ENCODE measurements at regions not wholly inside any gene's neighbourhood (a gene's known extent, or its start where the extent isn't known, plus 50 kb on each side); places are given as distances from the start of the nearest gene placed in this dataset.

DNA sequence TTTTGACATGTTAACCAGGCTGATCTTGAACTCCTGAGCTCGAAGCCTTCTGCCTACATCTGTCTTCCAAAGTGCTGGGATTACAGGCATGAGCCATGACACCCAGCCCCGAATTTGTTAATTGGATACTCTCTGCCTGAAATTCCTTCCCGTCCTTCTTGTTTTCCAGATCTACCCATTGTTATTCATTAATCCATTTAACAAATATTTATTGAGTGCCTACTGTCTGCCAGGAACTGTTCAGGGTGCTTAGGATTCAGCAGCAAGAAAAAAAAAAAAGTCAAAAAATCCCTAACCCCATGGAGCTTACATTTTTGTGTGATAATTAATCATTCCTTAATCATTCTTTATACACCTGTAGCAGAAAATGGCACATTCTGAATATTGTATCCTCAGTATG is 206.8 kb upstream of the FOXD3 start:
- H3K9me3 Mint-ChIP-seq (ENCODE audit: insufficient read depth): no peaks in the 10 kb centered on the region
- no peak overlapping the region for H3K4me3 Mint-ChIP-seq
- no peak for DNase-seq

GRCh38 chr1:63116016-63116415 is 206.4 kb upstream of the FOXD3 start:
- Histone ChIP-seq H3K4me1 (ENCODE audit: control insufficient read depth in 2 of 2, insufficient read depth in 2 of 2, low read length in 2 of 2) (no peaks in the 10 kb centered on the region), H2AFZ (ENCODE audit: insufficient read depth, low read depth, low read length, poor library complexity, severe bottlenecking) (no peak overlapping the region), H3K79me2 (ENCODE audit: control insufficient read depth, insufficient read depth, low read length) (no peaks in the 10 kb centered on the region), H3K36me3 (replicated peaks in 1 of 2; ENCODE audit: control extremely low read depth in 1 of 2, control insufficient read depth in 1 of 2, extremely low read depth in 1 of 2, insufficient read depth in 2 of 2, low read length in 1 of 2) (no peaks in the 10 kb centered on the region), H3K27me3 (replicated peaks in 1 of 4; ENCODE audit: control extremely low read depth in 1 of 4, control insufficient read depth in 3 of 4, insufficient read depth in 4 of 4, low read length in 3 of 4) (no peaks in the 10 kb centered on the region), H3K27ac (ENCODE audit: low read length in 2 of 2) (no peak overlapping the region), H3K9ac (ENCODE audit: low read length) (no peak overlapping the region), H3K4me3 (ENCODE audit: control extremely low read depth in 1 of 5, extremely low read depth in 1 of 5, insufficient read depth in 1 of 5, low read depth in 2 of 5, low read length in 4 of 5) (no peak overlapping the region), H3K4me2 (replicated peaks; ENCODE audit: low read depth, low read length, poor library complexity, severe bottlenecking) (no peak overlapping the region), H3K9me3 (ENCODE audit: control extremely low read depth in 1 of 3, control insufficient read depth in 2 of 3, insufficient read depth in 1 of 3, low read length in 2 of 3) (no peaks in the 10 kb centered on the region), H4K20me1 (ENCODE audit: control insufficient read depth, insufficient read depth, low read length, poor library complexity, severe bottlenecking) (no peaks in the 10 kb centered on the region)
- ATAC-seq (ENCODE audit: low read depth) (no peak), DNase-seq (no peak)
- Mint-ChIP-seq H3K27me3 (peaks cover 13% of the 10 kb centered on the region), H3K4me3 (no peak overlapping the region), H3K4me1 (no peaks in the 10 kb centered on the region), H3K27ac (no peak overlapping the region), H3K9me3 (ENCODE audit: insufficient read depth) (no peaks in the 10 kb centered on the region)
- intact Hi-C loops (cut with micrococcal nuclease): no loop called here
- POLR2A ChIA-PET: no interaction called here
- no peak for TF ChIP-seq EZH2 (IDR thresholded peaks at IDR 0.05; ENCODE audit: borderline replicate concordance, insufficient read depth, low read depth, low read length, poor library complexity, severe bottlenecking)
- no peak for TF ChIP-seq CTCF (IDR thresholded peaks at IDR 0.05)
- CTCF ChIA-PET: no interaction called here

More for the DNA sequence above, 206.8 kb upstream of the FOXD3 start:
- Histone ChIP-seq H3K4me1 (ENCODE audit: control insufficient read depth in 2 of 2, insufficient read depth in 2 of 2, low read length in 2 of 2) (no peaks in the 10 kb centered on the region), H3K79me2 (ENCODE audit: control insufficient read depth, insufficient read depth, low read length) (no peaks in the 10 kb centered on the region), H3K27me3 (replicated peaks in 1 of 4; ENCODE audit: control extremely low read depth in 1 of 4, control insufficient read depth in 3 of 4, insufficient read depth in 4 of 4, low read length in 3 of 4) (no peaks in the 10 kb centered on the region), H3K4me2 (replicated peaks; ENCODE audit: low read depth, low read length, poor library complexity, severe bottlenecking) (no peak overlapping the region), H4K20me1 (ENCODE audit: control insufficient read depth, insufficient read depth, low read length, poor library complexity, severe bottlenecking) (no peaks in the 10 kb centered on the region), H3K36me3 (replicated peaks in 1 of 2; ENCODE audit: control extremely low read depth in 1 of 2, control insufficient read depth in 1 of 2, extremely low read depth in 1 of 2, insufficient read depth in 2 of 2, low read length in 1 of 2) (no peaks in the 10 kb centered on the region), H2AFZ (ENCODE audit: insufficient read depth, low read depth, low read length, poor library complexity, severe bottlenecking) (no peak overlapping the region), H3K27ac (ENCODE audit: low read length in 2 of 2) (no peak overlapping the region), H3K9ac (ENCODE audit: low read length) (no peak overlapping the region), H3K9me3 (ENCODE audit: control extremely low read depth in 1 of 3, control insufficient read depth in 2 of 3, insufficient read depth in 1 of 3, low read length in 2 of 3) (no peaks in the 10 kb centered on the region), H3K4me3 (ENCODE audit: control extremely low read depth in 1 of 5, extremely low read depth in 1 of 5, insufficient read depth in 1 of 5, low read depth in 2 of 5, low read length in 4 of 5) (no peak overlapping the region)
- H3K27ac Mint-ChIP-seq: no peak overlapping the region
- ATAC-seq (ENCODE audit: low read depth): no peak
- intact Hi-C loops (cut with micrococcal nuclease): no loop called here
- 50% methylated on average over 1 of the region's 3 CpGs for WGBS (ENCODE audit: insufficient coverage)
- peaks cover 17% of the 10 kb centered on the region for H3K27me3 Mint-ChIP-seq
- ChIA-PET CTCF (no interaction called here), POLR2A (no interaction called here)
- no peaks in the 10 kb centered on the region for H3K4me1 Mint-ChIP-seq
- TF ChIP-seq EZH2 (IDR thresholded peaks at IDR 0.05; ENCODE audit: borderline replicate concordance, insufficient read depth, low read depth, low read length, poor library complexity, severe bottlenecking) (no peak), CTCF (IDR thresholded peaks at IDR 0.05) (no peak)

Data from B cell (primary cell).